GM12878 (cell line): ENCODE measurements at regions not wholly inside any gene's neighbourhood (a gene's known extent, or its start where the extent isn't known, plus 50 kb on each side); places are given as distances from the start of the nearest gene placed in this dataset.
"Not testable (repeated sequence)": the region's sequence is repeated elsewhere in the genome, so short reads cannot be mapped to it uniquely, and the experiment has no call there.

Source experiments
- ATAC-seq: fragments of 200-7000 bp; cut with Tn5 transposase; 3 replicates; pipeline ENCODE4 v1.9.1; 2020; ENCODE audit warnings: mild to moderate bottlenecking, moderate library complexity
- BruUV-seq: library from RNA; stranded (reverse); fragments of 400-500 nt; replicated peaks from 2 replicates; lab custom pipeline; 2021; lab: Mats Ljungman, UMichigan
- CTCF ChIA-PET: fragments of 300-600 bp; sonication (Branson Sonifier 250); formaldehyde crosslinking; extraction: SDS; loops from one replicate; lab custom pipeline; 2021; ENCODE audit warnings: inconsistent platforms; lab: Yijun Ruan, JAX
- POLR2A ChIA-PET: fragments of 350-600 bp; formaldehyde crosslinking; extraction: SDS; loops from one replicate; lab custom pipeline; 2021; ENCODE audit warnings: inconsistent platforms; lab: Charles Lee
- RAD21 ChIA-PET: fragments of 300-600 bp; sonication (Branson Sonifier 250); formaldehyde crosslinking; loops from one replicate; lab custom pipeline; 2023; ENCODE audit warnings: antibody characterized with exemption; ENCODE audit not compliant: unreplicated experiment; lab: Charles Lee
- SMC1A ChIA-PET: fragments of 300-600 bp; sonication (Branson Sonifier 250); formaldehyde crosslinking; loops from one replicate; lab custom pipeline; 2023; ENCODE audit not compliant: unreplicated experiment, uncharacterized antibody; lab: Charles Lee
- DNase-seq: peaks from one replicate; pipeline ENCODE4 v3.0.0-alpha.2; 2011; ENCODE audit warnings: low read depth, low spot score
- FAIRE-seq: peaks from 3 replicates; lab custom pipeline; 2011; peaks lifted over from hg19 to GRCh38; lab: Jason Lieb, UNC
- H2AFZ ChIP-seq: 2 replicates; pipeline ENCODE4 v1.6.0; 2011; ENCODE audit warnings: low read depth, low read length, control low read depth; ENCODE audit not compliant: control insufficient read depth
- H3K27ac ChIP-seq: 2 replicates; pipeline ENCODE4 v1.5.1; 2011; ENCODE audit warnings: control low read depth; ENCODE audit not compliant: control insufficient read depth, insufficient read depth
- H3K27me3 ChIP-seq, 2 experiments: replicated peaks in 1 of 2; 2 replicates each; pipeline versions ENCODE4 v1.6.0 to v1.6.1; 2011; ENCODE audit warnings: low read length in 1 of 2; ENCODE audit not compliant: control insufficient read depth in 2 of 2, insufficient read depth in 2 of 2
- H3K36me3 ChIP-seq, 2 experiments: 2 replicates each; pipeline ENCODE4 v1.5.1; 2011; ENCODE audit warnings: low read length in 1 of 2; ENCODE audit not compliant: control insufficient read depth in 2 of 2, insufficient read depth in 2 of 2
- H3K4me1 ChIP-seq: 2 replicates; pipeline ENCODE4 v1.6.1; 2011; ENCODE audit warnings: mild to moderate bottlenecking, low read length, moderate library complexity, mixed read lengths; ENCODE audit not compliant: control insufficient read depth, insufficient read depth
- H3K4me2 ChIP-seq: 2 replicates; pipeline ENCODE4 v1.6.0; 2011; ENCODE audit warnings: control low read depth; ENCODE audit not compliant: control insufficient read depth, insufficient read depth
- H3K4me3 ChIP-seq: fragments of 200-600 bp; sonication (generic); 2 replicates; pipeline ENCODE4 v1.5.1; 2016
- H3K79me2 ChIP-seq: 2 replicates; pipeline ENCODE4 v1.6.0; 2011; ENCODE audit warnings: low read length; ENCODE audit not compliant: control insufficient read depth, insufficient read depth
- H3K9ac ChIP-seq: 2 replicates; pipeline ENCODE4 v1.8.0; 2011; ENCODE audit warnings: low read length, control low read depth, mixed read lengths; ENCODE audit not compliant: control insufficient read depth, insufficient read depth
- H3K9me3 ChIP-seq: replicated peaks from 3 replicates; pipeline ENCODE4 v1.5.1; 2011; ENCODE audit warnings: mild to moderate bottlenecking, low read length; ENCODE audit not compliant: control insufficient read depth, insufficient read depth
- H4K20me1 ChIP-seq: 2 replicates; pipeline ENCODE4 v1.6.0; 2011; ENCODE audit not compliant: control insufficient read depth, insufficient read depth
- HDGF ChIP-seq: fragments of 450-650 bp; IDR thresholded peaks from 2 replicates; pipeline ENCODE4 v1.6.1; 2016; ENCODE audit warnings: antibody characterized with exemption
- IRF4 ChIP-seq: IDR thresholded peaks from 2 replicates; pipeline ENCODE4 v1.6.1; 2011; ENCODE audit warnings: low read depth, low read length
- MTA3 ChIP-seq: IDR thresholded peaks from 2 replicates; pipeline ENCODE4 v1.6.1; 2012; ENCODE audit warnings: low read length, inconsistent platforms, borderline replicate concordance
- MYC ChIP-seq: IDR thresholded peaks from 2 replicates; pipeline ENCODE4 v1.6.1; 2011; ENCODE audit warnings: mild to moderate bottlenecking, low read length, moderate library complexity, inconsistent platforms; ENCODE audit not compliant: insufficient read depth, insufficient replicate concordance, insufficient read length, severe bottlenecking
- RB1 ChIP-seq: fragments of 450-650 bp; formaldehyde crosslinking; IDR thresholded peaks from 2 replicates; pipeline ENCODE4 v1.6.1; 2017; ENCODE audit warnings: mild to moderate bottlenecking, borderline replicate concordance
- SIN3A ChIP-seq: IDR thresholded peaks from 2 replicates; pipeline ENCODE4 v1.6.1; 2012; ENCODE audit warnings: low read depth, low read length, improper control_type of control experiment
- YY1 ChIP-seq: IDR thresholded peaks from 2 replicates; pipeline ENCODE4 v1.6.1; 2011; ENCODE audit warnings: low read depth, mild to moderate bottlenecking, low read length
- ZBED1 ChIP-seq: IDR thresholded peaks from 2 replicates; pipeline ENCODE4 v1.6.1; 2016; ENCODE audit warnings: borderline replicate concordance
- WGBS: methylation state at CpG from one replicate; pipeline ENCODE4 v1.1.6; 2016; ENCODE audit warnings: low lambda C conversion rate; ENCODE audit not compliant: insufficient replicate concordance, insufficient coverage; ENCODE audit errors: missing lambda C conversion rate; 5-methylcytosine and 5-hydroxymethylcytosine counted together
- in situ Hi-C: fragments of 300-500 bp; cut with MboI; formaldehyde crosslinking; loops from 9 replicates; pipeline ENCODE4 v1.14.3; 2018; ENCODE audit warnings: mixed read lengths
- intact Hi-C: fragments of 100-400 bp; cut with micrococcal nuclease; formaldehyde crosslinking; loops from one replicate; pipeline ENCODE4 v1.14.2; 2022; ENCODE audit not compliant: unreplicated experiment

- Histone ChIP-seq H3K79me2 (no peaks in the 10 kb centered on the region), H2AFZ (no peak overlapping the region), H3K4me2 (no peak overlapping the region), H3K4me3 (no peak overlapping the region), H3K9ac (no peak overlapping the region), H4K20me1 (no peaks in the 10 kb centered on the region), H3K27ac (no peak overlapping the region), H3K27me3 (no peaks in the 10 kb centered on the region), H3K9me3 (no peaks in the 10 kb centered on the region), H3K36me3 (no peaks in the 10 kb centered on the region), H3K4me1 (no peaks in the 10 kb centered on the region)
- ATAC-seq (no peak), DNase-seq (no peak), FAIRE-seq (no peak)
- no peak for TF ChIP-seq ZBED1
- TF ChIP-seq YY1: no peak
- TF ChIP-seq MTA3: no peak
- TF ChIP-seq MYC: no peak
- TF ChIP-seq HDGF: no peak
- no peak for TF ChIP-seq RB1
- no peak for TF ChIP-seq SIN3A
- no peak for TF ChIP-seq IRF4
- no TSS peak for BruUV-seq
- CTCF ChIA-PET: interaction anchor here (0.6 to 0.8 kb wide), 2 partner anchors 125 to 279 kb away, joined by 3 read pairs; no protein-coding TSS in a partner anchor
- POLR2A ChIA-PET: interaction anchor here (0.5 to 0.6 kb wide), 2 partner anchors 65 to 146 kb away, joined by 4 read pairs; no protein-coding TSS in a partner anchor
- SMC1A ChIA-PET: no interaction called here
- in situ Hi-C loops: no loop called here
- 35% methylated on average over 7 of the region's 7 CpGs for WGBS
- RAD21 ChIA-PET: interaction anchor here (2.5 kb wide), 1 partner anchor 78 kb away, joined by 10 read pairs; no protein-coding TSS in a partner anchor
- intact Hi-C loops: no loop called here
These were observed 100.5 kb upstream of the CARD11 start for GRCh38 chr7:3143869-3144775.

GRCh38 chr7:3144776-3145125 is 101.1 kb upstream of the CARD11 start:
- POLR2A ChIA-PET, H3K4me3 ChIP-seq, H3K9ac ChIP-seq, SMC1A ChIA-PET, H3K9me3 ChIP-seq, H3K27me3 ChIP-seq, DNase-seq, H3K36me3 ChIP-seq, H3K79me2 ChIP-seq, H3K27ac ChIP-seq, intact Hi-C loops, BruUV-seq, H4K20me1 ChIP-seq, H2AFZ ChIP-seq, H3K4me1 ChIP-seq, H3K4me2 ChIP-seq, FAIRE-seq, ATAC-seq, in situ Hi-C loops: not testable (repeated sequence)
- RAD21 ChIA-PET: interaction anchor here (2.5 kb wide), 1 partner anchor 78 kb away, joined by 10 read pairs; no protein-coding TSS in a partner anchor
- CTCF ChIA-PET: interaction anchor here (0.8 kb wide), 1 partner anchor 280 kb away, joined by 3 read pairs; no protein-coding TSS in a partner anchor
- 38% methylated on average over 6 of the region's 6 CpGs for WGBS
